ENCODE measurements at regions not wholly inside any gene's neighbourhood (a gene's known extent, or its start where the extent isn't known, plus 50 kb on each side); places are given as distances from the start of the nearest gene placed in this dataset.

DNA sequence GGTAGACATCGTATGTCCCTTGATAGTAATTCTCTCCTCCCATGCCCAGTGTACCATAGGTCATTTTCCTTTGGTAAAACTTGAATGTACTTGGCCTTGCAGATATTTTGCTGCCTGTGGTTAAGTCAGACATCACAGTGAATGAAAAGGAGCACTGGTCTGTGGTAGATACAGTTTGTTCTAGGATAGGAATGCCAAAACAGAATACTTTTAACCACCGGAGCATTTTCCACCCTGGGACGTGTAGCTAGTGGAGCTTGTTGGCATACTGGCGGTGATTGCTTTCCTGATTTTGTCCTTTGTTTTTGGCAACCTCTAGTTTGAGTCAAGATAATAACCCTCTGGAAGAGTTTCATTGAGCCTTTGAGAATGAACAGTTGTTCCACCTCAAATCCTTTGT, 92.0 kb upstream of the BMPER start:
- DNase-seq (ENCODE audit: low read depth) = no peak

GRCh38 chr7:33814400-33814799, 90.9 kb upstream of the BMPER start:
- no peak for DNase-seq (ENCODE audit: low read depth)

DNA sequence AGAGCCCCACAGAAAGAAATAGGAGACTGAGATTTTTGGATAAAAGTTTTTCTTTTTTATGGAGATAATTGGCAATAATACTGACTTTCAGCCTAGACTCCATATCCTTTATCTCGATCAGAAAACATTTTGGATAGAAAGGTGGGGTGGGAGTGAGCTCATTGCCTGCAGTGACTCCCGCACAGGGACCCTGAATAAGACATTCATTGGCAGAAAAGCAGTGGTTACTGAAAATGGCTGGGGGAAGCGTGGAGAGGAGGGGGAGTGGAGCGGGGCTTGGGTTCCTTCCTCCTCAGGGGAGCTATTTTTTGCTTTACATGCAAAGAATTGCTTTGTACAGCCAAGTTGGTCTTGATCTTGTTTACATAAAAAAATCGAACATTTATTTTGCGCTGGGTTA, 90.4 kb upstream of the BMPER start:
- no peak for DNase-seq (ENCODE audit: low read depth)

- no peak for DNase-seq (ENCODE audit: low read depth)
Observed at GRCh38 chr7:33815336-33815735, 90.0 kb upstream of the BMPER start.

- DNase-seq (ENCODE audit: low read depth) = no peak
Observed at GRCh38 chr7:33816106-33816505, 89.2 kb upstream of the BMPER start.

DNA sequence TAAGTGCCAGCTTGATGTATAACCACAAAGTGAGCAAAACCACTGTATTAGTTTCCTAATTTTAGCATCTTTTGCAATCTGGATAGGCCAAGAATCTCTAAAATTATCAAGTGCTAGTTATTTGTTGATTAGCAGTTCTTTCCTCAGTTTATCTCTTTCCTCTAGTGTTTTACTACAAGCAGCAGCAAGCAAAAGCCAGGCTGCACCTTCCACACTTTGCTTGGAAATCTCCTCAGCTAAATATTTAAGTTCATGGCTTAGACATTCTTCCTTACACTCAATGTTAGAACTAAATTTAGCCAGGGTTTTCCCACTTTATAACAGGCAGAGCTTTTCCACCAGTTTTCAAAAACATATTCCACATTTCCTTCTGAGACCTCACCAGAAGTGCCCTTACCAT, 85.7 kb upstream of the BMPER start:
- no peak for DNase-seq (ENCODE audit: low read depth)

DNA sequence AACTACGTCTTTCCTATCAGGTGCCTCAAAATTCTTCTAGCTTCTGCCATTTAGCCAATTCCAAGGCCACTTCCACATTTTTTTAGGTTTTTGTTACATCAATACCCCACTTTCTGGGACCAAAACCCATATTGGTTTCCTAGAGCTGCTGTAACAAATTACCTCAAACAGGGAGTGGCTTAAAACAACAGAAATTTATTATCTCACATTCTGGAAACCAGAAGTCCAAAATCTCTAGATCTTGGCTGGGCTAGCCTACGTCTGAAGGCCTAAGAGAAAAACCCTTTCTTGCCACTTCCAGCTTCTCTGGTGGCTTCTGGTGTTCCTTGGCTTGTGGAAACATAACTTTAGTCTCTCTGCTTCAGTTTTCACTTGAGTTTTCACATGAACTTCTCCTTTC, 85.1 kb upstream of the BMPER start:
- DNase-seq (ENCODE audit: low read depth) = no peak

DNA sequence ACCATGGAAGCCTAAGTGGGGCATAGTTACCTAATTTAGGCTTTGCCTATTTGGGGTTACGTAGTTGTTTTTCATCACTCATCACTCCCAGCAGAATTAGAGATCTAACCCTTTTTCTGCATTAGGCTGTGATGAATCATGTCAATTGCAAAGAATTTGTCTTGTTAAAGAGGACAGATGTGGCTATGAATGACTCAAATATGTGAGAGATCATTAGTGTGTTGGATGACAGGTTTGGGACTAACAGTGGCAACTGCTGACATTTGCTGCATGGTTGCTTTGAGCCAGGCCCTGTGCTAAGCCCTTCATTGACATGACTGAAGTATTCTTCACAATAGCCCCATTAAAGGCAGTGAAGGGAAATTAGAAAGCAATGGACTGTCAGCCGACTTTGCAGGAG, 83.4 kb upstream of the BMPER start:
- DNase-seq (ENCODE audit: low read depth) = no peak

DNA sequence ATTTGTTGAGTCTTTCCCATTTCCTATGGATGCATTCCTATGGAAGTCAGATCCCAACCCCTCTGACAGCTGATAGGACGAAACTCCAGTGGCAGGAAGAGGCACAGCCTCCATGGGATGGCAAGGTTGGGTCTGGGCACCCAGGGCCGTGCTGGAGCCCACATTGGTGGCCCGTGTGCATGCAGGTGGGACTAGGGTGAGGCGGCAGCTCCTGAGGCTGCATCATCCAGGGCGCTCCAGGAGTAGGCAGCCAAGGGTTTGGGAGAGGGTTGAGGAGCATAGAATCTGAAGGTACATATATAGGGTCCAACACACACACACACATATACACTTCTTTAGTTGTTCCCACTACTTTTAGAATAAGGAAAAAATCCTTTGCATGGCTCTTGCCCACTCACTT, 81.4 kb upstream of the BMPER start:
- no peak for DNase-seq (ENCODE audit: low read depth)

GRCh38 chr7:33824911-33825459, 80.4 kb upstream of the BMPER start:
- DNase-seq (ENCODE audit: low read depth) = no peak

DNA sequence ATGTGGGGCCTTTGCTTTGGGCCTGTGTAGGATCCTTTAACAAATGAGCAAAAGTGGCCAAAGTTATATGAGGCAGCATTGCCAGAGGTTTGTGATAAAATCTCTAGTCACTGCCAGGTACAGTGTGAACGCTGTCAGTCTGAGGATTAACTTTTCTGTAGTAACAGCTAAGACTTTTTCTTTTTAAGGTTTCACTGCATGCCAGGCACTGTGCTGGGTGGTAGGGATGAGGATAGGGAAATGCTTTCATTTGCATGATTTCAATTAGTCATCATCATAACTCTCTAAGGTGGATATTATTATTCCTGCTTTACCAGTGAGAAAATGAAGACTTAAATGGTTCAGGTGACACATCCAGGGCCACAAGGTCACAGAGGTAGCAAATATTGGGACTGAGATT, 79.7 kb upstream of the BMPER start:
- no peak for DNase-seq (ENCODE audit: low read depth)

DNA sequence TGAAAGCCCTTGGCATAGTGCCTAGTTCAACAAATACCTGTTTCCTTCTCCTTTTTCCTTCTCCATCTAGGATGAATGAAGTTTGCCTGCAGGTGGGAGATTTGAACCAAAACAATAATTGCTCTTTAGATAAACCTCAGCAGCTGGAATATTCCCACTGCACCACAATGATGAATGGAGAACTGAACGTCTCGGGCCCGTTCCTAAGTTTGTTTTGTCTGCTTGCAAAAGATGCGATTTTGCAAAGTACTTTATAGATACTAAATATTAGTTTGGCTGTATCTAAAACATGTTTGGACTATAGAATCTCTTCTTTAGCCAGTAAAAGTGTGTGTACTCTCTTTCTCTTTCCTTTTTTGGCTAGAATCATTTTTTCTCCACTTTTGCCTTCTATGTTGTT, 75.8 kb upstream of the BMPER start:
- no peak for DNase-seq (ENCODE audit: low read depth)

DNA sequence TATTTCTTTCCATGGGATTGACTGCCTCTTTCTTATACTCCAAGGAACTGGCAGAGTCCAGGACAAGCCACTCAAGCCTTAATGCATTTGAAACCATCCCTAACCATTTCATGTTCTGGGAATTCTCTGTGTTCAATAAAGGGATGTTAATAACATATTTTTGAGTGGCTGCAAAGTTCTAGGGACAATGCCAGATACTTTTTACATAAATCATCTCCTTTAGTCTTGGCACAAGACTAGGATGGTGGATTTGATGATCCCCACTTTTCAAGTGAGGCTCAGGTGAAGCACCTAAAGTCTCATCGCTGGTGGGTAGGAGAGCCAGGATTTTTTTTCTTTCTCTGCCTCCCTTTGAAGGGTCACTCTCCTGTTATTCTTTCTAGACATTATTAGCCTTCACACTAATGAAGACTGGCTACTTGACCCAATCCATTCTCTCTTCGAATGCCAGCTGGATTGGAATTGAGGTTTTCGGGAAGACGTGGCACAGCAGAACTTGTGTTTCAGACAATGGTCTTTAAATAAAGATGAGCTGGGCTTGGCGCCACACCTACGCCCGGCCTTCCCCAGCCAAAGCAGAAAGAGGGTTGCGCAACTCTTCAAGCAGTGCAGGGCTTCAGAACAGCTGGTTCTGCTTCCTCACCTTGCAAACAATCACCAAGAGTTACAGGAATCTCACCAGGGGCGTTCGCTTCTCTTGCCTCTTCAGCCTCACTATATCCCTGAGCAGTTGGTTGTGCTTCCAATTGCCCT, 73.8 kb upstream of the BMPER start:
- DNase-seq (ENCODE audit: low read depth) = no peak

GRCh38 chr7:33832271-33832721, 73.0 kb upstream of the BMPER start:
- no peak for DNase-seq (ENCODE audit: low read depth)

GRCh38 chr7:33836797-33837355, 68.5 kb upstream of the BMPER start:
- DNase-seq (ENCODE audit: low read depth) = peak; percentile 43

DNA sequence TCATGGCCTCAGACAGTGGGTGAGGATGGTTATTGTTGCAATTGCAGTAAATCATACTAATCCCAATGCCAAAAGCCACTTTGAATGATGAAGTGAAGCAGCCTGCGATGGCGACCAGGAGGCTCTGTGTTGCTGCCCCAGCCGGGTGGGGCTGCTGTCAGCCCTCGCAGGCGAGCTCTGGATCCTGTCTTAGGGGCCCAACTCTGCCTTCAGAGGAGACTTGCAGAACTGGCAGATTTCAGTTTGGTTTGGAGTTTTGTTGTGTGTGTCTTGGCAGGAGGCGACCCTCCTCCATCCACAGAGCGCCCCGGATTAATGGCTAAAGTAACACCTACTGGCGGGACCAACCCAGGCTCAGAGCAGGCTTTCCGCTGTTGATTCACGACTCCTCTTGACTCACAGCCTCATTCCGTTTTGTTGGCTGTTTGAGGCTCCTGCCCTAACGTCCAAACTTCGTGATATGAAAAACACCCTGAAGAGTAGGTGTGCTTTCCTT, 67.9 kb upstream of the BMPER start:
- no peak for DNase-seq (ENCODE audit: low read depth)

- no peak for DNase-seq (ENCODE audit: low read depth)
Observed at GRCh38 chr7:33841031-33841430, 64.3 kb upstream of the BMPER start.

- no peak for DNase-seq (ENCODE audit: low read depth)
Observed at GRCh38 chr7:33841705-33842129, 63.6 kb upstream of the BMPER start.

DNA sequence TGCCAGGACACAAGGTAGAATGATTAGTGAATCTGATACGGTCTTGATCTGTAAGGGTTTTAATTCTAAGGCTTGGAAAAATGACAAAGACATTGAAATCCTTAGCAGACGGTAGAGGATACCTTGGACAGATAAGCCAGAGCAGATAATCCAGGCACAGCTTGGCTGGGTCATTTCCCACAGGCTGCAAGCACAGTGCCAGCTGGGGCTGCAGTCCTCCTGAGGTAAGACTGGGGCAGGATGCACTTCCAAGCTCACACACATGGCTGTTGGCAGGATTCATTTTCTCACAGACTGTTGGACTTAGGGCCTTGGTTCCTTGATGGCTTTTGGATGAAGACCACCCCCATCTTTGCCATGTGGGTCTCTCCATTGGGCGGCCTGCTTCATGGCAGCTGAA, 63.2 kb upstream of the BMPER start:
- no peak for DNase-seq (ENCODE audit: low read depth)

DNA sequence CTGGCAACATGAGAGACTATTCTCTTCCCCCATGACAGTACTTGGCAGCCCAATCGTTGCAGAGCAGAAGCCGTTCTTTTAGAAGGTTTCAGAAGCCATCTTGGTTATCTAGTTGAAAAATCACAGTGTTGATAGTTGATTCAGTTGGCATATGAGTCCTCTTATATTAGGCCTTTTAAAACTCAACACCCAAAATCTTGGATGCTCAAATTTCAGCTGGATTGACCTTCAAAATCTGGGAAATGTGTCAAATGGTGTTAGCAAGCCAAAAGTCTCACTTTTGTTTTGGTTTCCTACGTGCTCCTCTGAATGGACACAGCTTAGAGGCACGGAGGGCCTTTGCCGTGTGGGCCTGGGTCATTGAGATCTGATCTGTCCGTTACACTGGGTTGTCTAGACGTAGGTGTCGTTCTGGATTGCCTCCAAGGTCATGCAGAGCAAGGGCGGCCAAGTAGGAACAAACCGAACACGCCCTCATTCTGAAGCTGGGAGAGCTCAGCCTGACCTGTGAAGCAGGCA, 59.3 kb upstream of the BMPER start:
- no peak for DNase-seq (ENCODE audit: low read depth)

- no peak for DNase-seq (ENCODE audit: low read depth)
Observed at GRCh38 chr7:33849004-33849403, 56.3 kb upstream of the BMPER start.

DNA sequence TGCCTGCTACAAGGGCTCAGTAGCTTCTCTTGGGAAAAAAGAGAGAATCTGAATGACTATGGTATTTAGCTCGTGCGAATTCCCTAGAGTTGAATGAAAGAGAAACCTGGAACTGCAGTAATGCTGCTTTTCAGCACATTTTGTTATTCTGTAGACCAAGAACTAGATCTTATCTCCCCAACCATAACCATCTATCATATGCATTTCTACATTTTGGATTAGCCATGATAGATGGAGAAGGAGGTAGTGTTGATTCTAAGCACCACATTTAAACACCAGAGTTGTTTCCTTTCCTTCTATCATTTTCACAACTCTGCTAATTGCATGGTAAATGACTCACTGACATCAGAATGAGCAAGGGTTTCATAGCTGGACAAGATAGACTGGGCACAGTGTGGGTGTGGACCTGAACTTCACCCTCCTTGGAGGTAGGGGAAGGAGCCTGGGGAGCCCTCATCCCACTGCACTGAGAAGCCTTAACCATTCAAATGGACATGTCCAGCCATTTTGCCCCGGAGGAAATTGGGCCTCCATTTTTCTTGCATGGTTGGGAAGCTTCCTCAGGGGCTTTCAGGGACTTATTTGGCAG, 55.3 kb upstream of the BMPER start:
- no peak for DNase-seq (ENCODE audit: low read depth)

DNA sequence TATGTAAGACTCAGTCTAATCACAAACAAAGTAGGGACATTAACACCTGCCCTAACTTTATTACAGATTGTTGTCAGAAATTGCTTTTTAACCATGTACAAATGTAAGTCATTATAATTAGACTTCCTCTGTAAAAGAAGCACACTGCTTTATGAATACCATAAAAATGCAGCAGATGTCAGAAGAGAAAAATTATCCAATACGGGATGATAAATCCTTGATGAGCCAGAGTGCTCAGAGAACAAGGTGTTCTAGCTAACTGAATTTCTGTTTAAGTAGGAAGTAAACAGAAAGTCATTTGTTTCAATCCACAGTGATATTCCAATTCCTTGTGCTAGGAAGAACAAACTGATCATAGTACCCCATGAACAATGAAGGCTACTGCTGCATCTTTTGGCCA, 54.6 kb upstream of the BMPER start:
- DNase-seq (ENCODE audit: low read depth) = no peak
